ENCODE measurements at regions not wholly inside any gene's neighbourhood (a gene's known extent, or its start where the extent isn't known, plus 50 kb on each side); places are given as distances from the start of the nearest gene placed in this dataset.

GRCh38 chr20:60331688-60332300 is 373.6 kb downstream of the CDH26 start:
- Histone ChIP-seq H2BK120ac (ENCODE audit: low read depth, low read length) (no peak overlapping the region), H2BK20ac (ENCODE audit: low read depth, low read length) (no peak overlapping the region), H3K23ac (ENCODE audit: low read depth, low read length) (no peak overlapping the region), H4K5ac (ENCODE audit: low read depth, low read length) (no peak overlapping the region), H3K79me1 (ENCODE audit: low read depth in 1 of 2, low read length in 2 of 2) (no peaks in the 10 kb centered on the region), H3K9ac (ENCODE audit: low read depth, low read length) (no peak overlapping the region), H4K20me1 (ENCODE audit: insufficient read depth, low read length) (no peaks in the 10 kb centered on the region), H2BK15ac (ENCODE audit: low read depth, low read length) (no peak overlapping the region), H3K14ac (replicated peaks; ENCODE audit: low read depth, low read length) (no peak overlapping the region), H3K9me1 (ENCODE audit: insufficient read depth, low read length) (no peaks in the 10 kb centered on the region), H3K4ac (ENCODE audit: low read depth, low read length) (no peak overlapping the region), H3K4me2 (ENCODE audit: low read depth, low read length) (no peak overlapping the region), H2AK9ac (replicated peaks; ENCODE audit: low read depth, low read length, poor library complexity) (no peak overlapping the region), H2AFZ (replicated peaks; ENCODE audit: low read length, poor library complexity) (no peak overlapping the region), H3K56ac (ENCODE audit: extremely low read depth, insufficient read depth, low read length) (no peak overlapping the region), H4K8ac (ENCODE audit: low read depth in 2 of 2, low read length in 2 of 2) (no peak overlapping the region), H2AK5ac (ENCODE audit: low read depth, low read length) (no peak overlapping the region), H4K91ac (ENCODE audit: insufficient read depth, low read depth, low read length) (no peak overlapping the region), H3K27ac (ENCODE audit: insufficient read depth, low read length) (no peak overlapping the region), H3K4me3 (ENCODE audit: insufficient read depth, low read depth, low read length) (no peak overlapping the region), H3K4me1 (ENCODE audit: control insufficient read depth, insufficient read depth, low read length) (no peaks in the 10 kb centered on the region), H3K27me3 (ENCODE audit: control insufficient read depth, insufficient read depth, low read length) (no peaks in the 10 kb centered on the region), H3K36me3 (ENCODE audit: control insufficient read depth, insufficient read depth, low read length) (no peaks in the 10 kb centered on the region), H2BK5ac (ENCODE audit: low read depth, low read length, poor library complexity, severe bottlenecking) (no peak overlapping the region), H3K18ac (ENCODE audit: low read depth, low read length) (no peak overlapping the region), H3K9me3 (ENCODE audit: control insufficient read depth, insufficient read depth, low read length) (peaks cover 6% of the 10 kb centered on the region)
- TF ChIP-seq CTCF (conservative IDR thresholded peaks at IDR 0.05; ENCODE audit: low read depth, low read length) (no peak), POLR2A (IDR thresholded peaks at IDR 0.05; ENCODE audit: low read depth, low read length) (no peak), NFE2L2 (IDR thresholded peaks at IDR 0.05; ENCODE audit: low read depth, low read length) (no peak), MAZ (IDR thresholded peaks at IDR 0.05; ENCODE audit: borderline replicate concordance, low read depth, low read length) (no peak), RAD21 (IDR thresholded peaks at IDR 0.05; ENCODE audit: low read length) (no peak), MXI1 (IDR thresholded peaks at IDR 0.05; ENCODE audit: borderline replicate concordance, low read depth, low read length) (no peak), BHLHE40 (IDR thresholded peaks at IDR 0.05; ENCODE audit: low read depth, low read length) (no peak), FOS (IDR thresholded peaks at IDR 0.05; ENCODE audit: low read depth, low read length) (no peak), ELK1 (IDR thresholded peaks at IDR 0.05; ENCODE audit: borderline replicate concordance, low read depth, low read length) (no peak), CEBPB (IDR thresholded peaks at IDR 0.05; ENCODE audit: low read depth, low read length) (no peak), RFX5 (IDR thresholded peaks at IDR 0.05; ENCODE audit: low read depth, low read length) (no peak), RCOR1 (IDR thresholded peaks at IDR 0.05; ENCODE audit: insufficient replicate concordance, low read length) (no peak), USF2 (IDR thresholded peaks at IDR 0.05; ENCODE audit: low read depth, low read length) (no peak), MAFK (IDR thresholded peaks at IDR 0.05; ENCODE audit: low read depth, low read length) (no peak), CHD1 (IDR thresholded peaks at IDR 0.05; ENCODE audit: low read depth, low read length) (no peak), SMC3 (IDR thresholded peaks at IDR 0.05; ENCODE audit: low read depth, low read length) (no peak)
- ATAC-seq (ENCODE audit: low read depth): no peak
- intact Hi-C loops (cut with micrococcal nuclease): no loop called here
- 49% methylated on average over 3 of the region's 11 CpGs; no CpG with 5 or more reads in 1 of the 2 experiments for WGBS, 2 experiments (ENCODE audit: extremely low coverage in 2 of 2, insufficient read length in 1 of 2)
- ChIA-PET POLR2A (ENCODE audit: unreplicated experiment) (no interaction called here), CTCF (no interaction called here)
- in situ Hi-C loops (cut with MboI; ENCODE audit: low sequenced_read_pairs): no loop called here
- dilution Hi-C loops (cut with HindIII; ENCODE audit: low sequenced_read_pairs, unreplicated experiment): no loop called here
- no TSS peak for BruUV-seq (replicated peaks)
- no peak for DNase-seq
